Hindlimb muscle (tissue), 1 donor: ENCODE measurements at regions not wholly inside any gene's neighbourhood (a gene's known extent, or its start where the extent isn't known, plus 50 kb on each side); places are given as distances from the start of the nearest gene placed in this dataset.
A peak's percentile ranks its signal among the peaks of the same experiment; 100 is the strongest.

Source experiments
- DNase-seq: peaks from one replicate; pipeline ENCODE4 v3.0.0-alpha.2; 2013

DNA sequence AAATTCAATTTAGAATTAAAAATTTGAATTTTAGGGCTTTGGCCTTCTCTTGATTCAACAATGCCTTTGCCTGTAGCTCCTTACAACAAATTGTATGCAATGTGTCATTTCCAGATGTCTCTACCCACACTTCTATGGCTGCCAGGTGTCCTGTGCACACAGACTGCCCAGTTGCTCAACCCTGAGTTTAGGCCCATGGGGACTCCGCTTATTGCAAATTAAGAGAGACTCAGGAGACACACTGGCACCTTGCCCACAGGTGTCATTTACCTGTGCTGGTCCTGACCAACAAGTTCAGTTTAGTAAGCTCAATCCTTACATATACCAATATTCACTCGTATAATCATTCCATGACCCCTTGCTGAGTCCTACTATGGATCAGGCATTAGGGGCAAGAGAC is 236.1 kb downstream of the OMA1 start:
- no peak for DNase-seq

DNA sequence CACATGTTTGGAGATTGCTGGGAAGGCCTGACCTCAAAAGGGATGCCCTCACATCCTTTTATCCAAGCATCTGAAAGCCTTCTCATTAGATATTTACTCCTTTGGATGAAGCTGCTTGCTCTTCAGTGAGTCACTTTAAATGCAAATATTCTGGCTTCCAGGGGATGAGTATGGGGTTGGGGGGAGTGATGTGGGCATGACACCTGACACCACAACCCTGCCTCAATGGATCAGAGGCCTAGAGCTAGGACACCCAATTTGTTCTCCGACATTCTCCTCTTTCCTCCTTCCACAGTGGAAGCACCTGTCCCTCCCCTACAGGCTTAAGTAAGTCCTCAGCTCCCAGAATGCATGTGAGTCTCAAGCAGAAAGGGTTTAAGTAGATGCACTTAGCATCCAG is 238.3 kb downstream of the OMA1 start:
- no peak for DNase-seq

DNA sequence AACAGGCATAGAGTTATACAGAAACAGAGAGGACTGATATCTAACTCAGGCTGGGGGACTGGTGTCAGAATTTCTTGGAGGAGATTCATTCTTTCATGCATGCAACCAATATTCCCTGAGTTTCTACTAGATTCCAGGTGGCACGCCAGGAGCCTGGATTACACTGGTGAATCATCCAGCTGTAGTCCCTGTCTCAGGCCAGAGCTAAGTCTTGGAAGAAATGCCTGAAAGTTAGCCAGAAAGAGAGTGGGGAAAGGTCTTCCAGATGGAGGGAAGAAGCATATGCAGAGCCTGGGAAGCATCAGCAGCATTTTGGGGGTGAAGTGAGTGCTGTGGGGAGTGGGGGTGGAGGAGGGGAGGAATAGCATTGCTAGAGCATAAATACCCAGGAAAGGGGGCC is 239.1 kb downstream of the OMA1 start:
- peak; percentile 25 for DNase-seq

DNA sequence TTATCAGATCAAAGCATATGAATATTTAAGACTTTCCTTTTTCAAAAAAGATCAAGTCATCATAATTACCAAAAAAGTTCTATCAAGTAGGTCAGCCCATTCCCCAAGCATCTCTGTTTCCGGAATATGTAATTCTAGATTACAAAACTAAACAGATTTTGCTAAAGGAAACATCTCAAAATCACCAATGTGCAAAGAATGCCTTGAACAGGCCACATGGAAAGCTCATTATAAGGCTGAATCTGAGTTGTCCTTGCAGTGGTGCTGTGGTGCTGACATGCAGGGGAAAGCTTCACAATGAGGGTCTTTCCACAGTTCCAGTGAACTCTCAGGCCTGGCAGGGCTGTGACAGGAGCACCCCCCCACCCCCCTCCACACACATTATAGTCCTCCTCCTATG is 240.9 kb downstream of the OMA1 start:
- DNase-seq: no peak

DNA sequence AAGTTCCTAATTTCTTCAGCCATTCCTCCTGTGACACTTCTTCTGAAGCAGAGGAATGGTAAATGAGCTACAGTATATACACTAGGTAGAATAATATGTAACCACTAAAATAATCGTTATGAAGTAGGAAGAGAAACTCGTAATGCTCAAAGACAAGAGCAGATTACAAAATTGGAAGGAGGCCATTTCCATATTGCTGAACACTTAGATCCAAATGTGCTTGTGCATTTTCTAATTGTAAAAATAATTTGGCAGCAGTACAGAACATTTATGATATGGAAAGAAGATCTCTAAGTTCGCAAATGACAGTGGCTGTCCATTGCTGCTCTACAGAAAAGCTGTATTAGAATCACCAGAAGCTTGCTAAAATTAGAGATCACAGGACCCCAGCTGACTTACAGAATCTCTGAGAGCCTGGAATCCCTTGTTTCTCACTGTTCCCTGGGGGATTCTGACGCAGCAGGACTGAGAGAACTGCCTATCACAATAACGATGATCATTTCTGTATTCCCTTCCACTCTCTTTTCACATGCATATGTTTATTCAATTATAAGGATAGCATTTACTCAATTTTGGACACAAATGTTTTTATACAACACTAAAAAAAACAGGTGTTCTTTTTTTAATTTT is 242.1 kb downstream of the OMA1 start:
- DNase-seq: no peak

DNA sequence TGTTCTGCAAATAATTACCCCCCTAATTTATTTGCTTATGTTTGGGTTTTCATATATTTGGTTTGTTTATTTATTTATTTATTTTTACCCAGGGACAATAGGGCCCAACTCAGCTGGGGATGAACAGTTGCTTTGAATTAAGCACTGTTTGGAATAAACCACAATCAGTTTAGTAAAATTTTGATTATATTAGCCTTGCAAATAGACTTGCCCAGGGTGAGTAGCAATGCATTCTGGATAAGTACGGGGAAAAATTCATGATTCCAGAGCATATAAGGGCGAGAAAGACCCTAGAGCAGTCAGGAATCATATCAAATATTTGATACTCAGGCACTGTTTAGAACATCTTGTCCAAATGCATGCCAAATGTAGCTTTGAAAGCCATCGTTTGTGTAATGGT is 242.7 kb downstream of the OMA1 start:
- no peak for DNase-seq

DNA sequence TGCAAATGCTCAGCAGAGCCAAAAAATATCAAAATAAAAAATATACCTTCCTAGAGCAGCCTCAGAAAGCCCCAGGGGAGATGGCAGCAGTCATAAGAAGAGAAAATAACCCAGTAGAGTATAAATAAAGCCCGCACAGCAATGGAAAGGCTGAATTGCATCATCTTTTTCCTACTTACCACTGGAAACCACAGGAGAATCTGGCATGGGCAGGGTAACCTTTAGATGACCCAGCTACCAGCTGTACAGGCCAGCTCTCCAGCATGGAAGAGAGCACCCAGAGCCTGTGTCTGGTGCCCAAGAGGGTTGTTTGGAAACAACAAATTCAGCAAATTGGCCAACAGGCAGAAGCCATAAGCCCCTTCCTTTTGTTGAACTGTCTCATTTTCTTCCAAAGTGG is 253.1 kb downstream of the OMA1 start:
- no peak for DNase-seq

DNA sequence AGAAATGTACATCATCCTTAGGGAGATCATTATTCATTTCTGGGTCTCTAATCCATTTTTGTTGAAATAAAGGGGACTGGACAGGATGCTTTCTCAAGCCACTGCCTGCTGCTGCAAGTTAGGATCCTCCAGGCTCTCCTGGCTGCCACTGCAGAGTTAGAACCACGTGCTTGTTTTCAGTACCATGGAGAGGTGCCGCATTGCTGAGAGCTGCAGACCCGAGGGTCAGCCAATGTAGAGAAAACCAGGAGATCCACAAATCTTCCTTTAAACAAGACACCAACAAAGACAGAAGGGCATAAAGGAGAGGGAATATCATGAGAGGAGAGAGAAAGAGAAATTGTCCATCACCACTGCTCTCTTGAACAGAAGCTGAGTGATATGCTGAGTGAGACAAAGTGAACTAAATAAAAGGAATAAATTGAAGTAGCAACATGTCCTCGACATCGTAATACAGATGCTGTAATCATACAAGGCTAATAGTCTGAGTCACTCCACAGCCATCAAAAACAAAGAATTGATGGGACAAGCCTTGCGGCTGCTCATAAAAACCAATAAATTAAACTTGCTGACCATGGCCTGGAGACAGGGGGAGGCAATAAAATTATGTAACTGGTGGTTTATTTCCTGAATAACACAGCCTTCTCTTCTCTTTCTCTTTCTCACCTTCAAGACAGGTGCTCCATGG is 255.7 kb downstream of the OMA1 start:
- DNase-seq: peak; percentile 50

DNA sequence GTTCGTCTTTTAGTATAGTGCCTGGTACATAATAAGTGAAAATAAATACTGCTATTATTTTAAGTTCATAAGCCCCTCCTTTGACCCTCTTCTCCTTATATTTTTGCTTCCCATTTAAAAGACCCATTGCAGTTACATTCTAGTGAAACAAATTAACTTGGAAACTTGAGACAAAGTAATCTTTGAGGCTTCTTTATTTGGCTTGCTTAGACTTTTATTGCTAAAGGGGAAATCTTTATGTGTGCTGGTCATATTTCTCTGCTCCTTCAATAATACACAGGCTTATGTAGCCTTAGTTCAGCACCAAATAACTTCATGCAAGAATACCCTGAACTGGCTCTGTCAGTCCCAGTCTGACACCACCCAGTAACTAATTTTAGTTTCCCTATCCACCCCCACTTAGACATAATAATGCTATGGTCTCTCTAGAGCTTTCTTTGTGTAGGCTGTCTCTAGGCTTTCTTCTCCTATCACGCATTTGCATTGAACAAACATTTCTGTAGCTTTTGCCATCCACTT is 257.8 kb downstream of the OMA1 start:
- DNase-seq: no peak

DNA sequence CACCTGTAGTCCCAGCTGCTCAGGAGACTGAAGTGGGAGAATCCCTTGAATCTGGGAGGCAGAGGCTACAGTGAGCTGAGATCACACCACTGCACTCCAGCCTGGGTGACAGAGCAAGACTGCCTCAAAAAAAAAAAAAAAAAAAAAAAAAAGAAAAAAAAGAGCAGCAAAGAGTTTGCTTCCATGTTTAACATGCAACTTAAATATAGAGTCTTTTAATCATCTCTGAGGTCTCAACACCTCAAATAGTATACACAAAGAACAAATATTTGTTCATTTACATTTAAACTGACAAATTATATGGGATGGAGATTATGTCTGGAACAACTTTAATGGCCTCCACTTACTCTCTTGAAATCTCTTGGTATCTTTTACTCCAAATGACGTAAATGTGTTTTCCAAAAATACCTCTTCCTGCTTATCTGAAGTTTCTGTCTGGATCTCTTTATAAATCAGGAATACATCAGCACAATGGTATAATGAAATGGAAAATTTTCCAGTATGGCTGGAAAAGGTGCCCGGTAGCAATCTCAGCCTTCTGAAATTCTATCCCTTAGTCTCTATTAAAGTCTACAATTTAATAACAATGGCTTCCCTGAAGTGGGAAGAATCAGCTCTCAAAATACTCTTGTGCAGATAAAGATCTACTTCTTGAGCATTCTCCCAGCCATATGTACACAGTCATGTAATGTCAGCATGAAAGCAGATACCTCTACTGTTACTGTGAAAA is 258.5 kb downstream of the OMA1 start:
- no peak for DNase-seq

DNA sequence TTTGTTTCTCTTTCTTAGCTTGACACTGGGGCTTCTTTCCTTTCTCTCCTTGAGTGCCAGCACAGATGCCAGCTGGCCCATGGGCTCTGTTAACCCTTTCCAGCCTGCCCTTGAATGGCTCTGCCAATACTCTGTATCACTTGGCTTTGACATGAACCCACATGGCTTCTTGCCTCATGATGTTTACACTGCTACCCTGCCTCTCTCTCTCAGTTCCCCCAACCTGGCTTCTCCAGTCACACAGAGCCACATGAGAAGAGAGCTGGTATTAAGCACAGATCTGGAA is 262.4 kb downstream of the OMA1 start:
- DNase-seq: no peak

DNA sequence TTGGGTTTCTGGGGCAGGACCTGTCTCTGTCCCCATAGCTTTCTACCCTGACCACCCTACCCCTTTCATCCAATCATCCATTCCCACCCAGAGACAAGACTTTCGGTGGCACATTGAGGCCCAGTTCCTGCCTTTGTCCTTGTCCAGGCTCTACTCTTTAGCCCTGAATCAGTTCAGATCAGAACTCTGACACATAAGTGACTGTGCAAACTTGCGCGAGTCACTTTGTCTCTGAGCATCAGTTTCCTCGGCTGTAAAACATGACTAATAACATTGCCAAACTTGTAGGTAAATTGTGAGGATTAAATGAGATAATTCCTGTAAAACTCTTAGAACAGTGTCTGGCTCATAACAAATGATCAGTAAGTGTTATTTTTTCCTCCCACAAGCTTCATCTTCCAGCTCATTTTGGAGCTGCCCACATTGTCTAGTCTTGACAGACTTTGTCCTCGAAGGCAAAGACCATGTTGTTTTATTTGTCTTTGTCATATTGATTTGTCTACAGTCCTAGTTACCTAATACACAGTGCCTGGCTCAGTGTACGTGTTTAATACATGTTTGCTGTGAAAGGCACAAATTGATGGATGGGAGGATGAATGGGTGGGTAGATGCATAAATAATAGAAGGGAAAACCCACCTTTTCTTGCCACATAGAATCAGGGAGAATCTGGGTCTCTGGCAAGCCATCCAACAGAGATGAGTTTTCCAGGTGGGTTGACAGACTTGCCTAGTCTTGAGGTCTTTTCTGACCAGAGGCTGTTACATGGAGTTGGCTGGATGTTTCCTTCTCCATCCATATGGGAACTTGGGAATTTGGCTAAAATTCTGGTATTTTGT is 262.9 kb downstream of the OMA1 start:
- no peak for DNase-seq

DNA sequence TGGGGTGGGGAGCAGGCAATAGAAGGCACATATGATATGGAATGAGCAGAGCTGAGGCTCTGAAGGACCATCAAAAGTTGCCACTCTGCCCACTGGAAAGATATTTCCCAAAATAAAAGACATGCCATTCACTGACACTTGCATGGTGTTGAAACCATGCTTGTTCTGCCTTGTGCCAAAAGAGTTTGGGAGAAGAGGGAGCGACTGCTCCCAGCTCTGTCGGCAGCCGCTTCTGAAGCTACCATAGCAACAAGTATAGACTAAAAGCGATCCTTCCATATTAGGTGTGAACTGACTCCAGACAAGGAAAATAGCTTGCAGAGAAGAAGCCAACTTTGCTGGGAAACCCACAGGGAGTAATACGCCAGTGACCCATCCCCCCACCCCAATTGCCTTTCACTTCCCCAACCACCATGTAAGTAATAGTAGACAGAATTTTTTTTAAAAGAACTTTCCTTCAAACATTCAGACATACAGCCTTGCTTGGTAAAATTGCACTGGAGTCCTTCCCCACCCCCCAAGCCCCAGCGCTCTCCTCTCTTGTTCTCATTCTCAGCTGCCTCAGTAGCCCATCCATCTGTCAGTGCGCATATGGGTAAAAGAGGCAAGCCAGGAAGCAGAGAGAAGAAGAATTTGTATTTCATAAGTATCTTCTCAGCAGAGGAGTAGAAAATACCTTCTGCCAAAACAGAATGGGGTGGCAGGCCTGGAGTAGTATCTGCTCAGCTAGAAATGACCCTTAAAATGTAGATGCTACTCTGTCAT is 263.7 kb downstream of the OMA1 start:
- DNase-seq: no peak

DNA sequence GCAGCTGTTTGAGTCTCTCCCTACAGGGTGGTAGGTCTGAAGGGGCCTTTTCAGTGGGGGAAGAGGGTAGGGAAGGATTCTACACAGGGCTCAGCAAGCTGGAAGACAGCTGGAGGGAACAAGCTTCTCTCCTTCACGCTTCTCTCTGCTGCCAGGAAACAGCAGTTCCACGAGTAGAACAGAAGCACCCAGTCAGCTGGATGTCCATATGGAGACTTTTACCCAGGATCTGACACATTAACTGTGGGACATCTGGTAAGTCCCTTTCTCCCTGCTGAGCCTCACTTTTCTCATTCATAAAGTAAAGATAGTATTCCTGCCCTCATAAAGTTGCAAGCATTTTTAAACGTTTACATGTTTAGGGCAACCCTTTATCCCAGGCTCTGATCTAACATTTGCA is 280.3 kb downstream of the OMA1 start:
- no peak for DNase-seq

DNA sequence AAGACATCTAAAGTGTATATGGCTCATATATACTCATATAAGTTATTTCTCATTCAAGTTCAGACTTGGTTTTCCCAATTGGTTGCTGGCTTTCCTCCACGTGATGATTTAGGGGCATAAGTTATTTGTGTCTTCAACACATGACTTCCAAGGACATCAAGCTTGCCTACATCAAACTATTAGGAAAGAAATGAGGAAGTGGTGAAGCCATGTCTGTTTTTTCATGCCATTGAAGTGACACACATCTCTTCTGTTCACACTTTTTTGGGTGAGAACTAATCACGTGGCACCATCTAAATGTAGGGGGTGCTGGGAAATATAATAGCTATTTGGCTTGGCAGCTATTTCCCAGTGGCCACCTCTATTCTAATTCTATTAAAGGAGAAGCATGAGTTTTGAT is 282.1 kb downstream of the OMA1 start:
- no peak for DNase-seq

DNA sequence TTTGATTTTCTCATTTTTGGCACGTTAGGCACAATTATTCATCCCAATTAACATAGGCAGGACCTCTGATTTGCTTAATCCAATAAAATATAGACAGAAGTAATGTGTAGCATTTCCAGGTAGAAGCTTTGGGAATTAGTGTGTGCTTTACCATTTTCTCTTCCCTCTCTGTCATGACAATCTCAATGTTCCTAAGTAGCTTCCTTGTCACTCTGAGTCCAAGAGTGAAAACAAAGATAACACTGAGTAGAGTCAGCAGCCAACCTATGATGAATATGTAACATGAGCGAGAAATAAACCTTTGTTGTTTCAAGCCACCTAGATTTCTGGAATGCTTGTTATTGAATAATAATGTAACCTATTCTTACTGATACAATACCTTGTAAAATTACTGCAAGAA is 283.8 kb downstream of the OMA1 start:
- no peak for DNase-seq

DNA sequence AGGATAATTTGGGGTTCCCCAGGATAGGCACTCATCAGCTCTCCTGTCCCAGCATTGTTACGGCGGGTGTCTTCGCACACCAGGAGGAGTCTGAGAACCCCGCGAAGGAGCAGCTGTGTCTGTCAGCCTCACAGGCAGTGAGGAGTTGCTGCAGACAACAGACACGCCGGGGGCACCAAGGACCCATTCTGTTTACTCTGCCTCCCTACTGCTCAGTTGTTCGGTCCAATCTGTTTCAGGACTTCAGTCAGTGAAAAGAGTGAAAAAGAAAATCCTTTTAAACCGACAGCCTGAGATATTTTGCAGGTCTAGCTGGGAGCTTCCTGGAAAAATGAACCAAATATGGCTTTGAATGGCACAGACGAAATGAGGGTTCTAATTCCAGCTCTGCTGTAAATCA is 288.4 kb downstream of the OMA1 start:
- no peak for DNase-seq

DNA sequence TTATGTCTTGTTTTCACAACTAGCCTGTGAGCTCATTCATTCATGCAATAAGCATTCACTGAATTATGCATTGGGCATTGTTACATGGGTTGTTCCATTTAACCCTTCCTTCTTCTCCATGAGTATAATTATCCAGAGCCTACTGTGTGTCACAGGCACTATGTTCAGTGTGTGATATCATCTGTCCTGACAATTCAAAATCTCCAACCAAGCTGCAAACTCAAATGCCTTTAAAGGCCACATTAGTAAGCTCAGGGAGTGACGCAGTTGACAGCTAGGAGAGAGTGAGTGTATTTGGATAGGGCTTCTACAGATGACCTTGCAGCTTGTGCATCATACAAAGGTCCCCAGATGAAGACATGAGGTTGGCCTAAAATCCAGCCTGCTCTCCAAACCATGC is 289.5 kb downstream of the OMA1 start:
- DNase-seq: no peak

DNA sequence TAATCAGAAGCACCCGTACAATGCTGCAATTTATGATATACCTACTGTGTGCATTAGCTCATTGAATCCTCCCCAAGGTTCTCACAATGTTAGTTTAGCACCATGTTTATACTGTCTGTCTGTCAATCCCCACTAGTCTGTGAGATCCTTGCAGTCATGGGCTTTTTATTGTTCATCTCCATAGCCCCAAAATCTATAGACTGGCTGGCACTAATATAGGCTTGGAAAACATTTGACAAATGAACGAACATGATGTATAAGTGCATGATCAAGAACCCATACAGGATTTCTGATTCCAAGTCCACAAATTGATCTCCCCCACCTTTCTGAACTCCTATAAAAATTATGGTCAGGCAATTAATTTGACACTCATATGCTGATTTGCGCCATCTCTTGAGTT is 290.0 kb downstream of the OMA1 start:
- DNase-seq: no peak

DNA sequence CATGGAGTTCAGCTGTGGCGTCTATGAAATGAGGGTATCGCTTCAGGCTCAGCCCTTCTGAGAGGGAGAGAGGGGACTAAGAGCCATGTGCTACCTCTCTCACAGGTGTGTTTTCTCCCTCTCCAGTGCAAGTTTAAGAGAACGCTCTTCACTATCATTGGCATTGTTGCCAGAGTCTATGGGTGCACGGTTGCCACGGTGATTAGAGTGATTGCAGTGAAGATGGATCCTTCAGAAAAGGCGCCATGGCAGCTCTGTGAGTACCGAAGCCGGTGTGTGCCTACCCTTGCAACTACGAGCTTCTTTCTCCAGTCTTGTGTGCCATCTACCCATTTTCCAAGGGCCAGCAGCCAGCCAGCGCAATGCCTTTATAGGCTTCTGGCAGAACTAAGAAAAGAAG is 290.5 kb downstream of the OMA1 start:
- no peak for DNase-seq

DNA sequence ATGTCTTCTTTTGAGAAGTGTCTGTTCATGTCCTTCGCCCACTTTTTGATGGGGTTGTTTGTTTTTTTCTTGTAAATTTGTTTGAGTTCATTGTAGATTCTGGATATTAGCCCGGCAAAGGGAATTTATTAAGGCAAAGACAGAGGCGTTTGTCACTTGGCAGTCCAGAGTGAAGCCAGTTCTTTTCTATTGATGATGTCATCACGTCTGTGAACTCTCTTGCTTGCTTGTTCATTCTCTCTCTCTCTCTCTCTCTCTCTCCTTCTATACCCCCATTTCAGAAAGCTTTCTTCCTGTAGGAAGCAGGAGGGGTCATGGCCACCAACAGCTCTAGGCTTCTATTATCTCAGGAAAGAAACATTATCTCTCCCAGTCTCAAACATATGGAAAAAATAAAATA is 291.3 kb downstream of the OMA1 start:
- no peak for DNase-seq

DNA sequence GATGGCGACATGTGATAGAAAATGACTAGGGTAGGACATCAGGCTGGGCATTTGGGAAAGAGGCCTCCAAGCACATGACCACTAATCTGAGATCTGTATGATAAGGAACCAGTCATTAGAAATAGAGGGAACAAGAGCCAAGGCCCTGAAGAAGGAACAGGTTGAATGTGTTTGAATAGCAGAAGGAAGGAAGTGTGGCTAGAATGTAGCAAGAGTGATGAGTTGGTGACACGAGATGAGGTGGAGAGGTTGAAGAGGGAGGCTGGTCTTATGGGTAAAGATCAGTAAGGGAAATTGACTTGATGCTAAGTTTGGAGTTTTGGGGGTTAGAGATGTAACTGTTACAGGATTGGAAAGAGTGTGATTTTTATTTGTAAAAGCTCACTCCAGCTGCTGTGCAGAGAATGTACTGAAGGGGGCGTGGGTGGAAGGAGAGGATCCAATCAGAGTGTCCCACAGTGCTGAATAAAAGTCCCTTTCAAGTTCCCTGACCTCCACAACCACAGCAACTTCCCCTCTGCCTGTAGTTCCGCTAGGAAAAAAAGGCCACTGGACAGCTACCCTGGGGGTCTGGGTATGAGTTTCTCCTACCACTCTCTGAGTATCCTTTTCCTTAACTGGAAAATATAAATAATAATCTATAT is 295.0 kb downstream of the OMA1 start:
- DNase-seq: no peak
